ENCODE measurements at regions not wholly inside any gene's neighbourhood (a gene's known extent, or its start where the extent isn't known, plus 50 kb on each side); places are given as distances from the start of the nearest gene placed in this dataset.

DNA sequence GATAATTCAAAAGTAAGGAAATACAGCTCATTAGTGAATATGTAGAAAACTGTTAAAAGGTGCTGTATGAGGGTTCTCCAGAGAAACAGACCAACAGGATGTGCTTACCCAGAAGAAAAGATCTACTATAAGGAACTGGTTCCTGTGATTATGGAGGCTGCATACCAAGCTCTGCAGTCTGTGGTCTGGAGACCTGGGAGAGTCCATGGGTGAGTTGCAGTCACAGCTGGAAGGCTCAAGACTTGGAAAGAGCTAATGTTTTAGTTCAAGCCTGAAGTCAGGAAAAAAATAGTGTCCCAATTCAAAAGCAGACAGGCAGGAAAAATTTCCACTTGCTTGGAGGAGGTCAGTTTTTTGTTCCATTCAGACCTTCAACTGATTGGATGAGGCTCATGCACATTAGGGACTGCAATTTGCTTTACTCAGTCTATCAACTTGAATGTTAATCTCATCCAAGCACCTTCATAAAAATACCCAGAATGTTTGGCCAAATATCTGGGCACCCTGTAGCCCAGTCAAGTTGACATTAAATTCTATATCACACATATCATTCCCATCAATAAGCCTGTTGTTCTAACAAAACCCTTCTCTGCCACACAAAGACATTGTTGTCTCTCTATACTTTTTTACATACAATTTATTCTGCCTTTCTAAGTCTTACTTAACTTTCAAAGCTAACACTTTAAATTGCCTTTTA lies 197.9 kb upstream of the KLF6 start:
- DNase-seq (ENCODE audit: extremely low read depth in 1 of 2, low read depth in 1 of 2), result no peak

DNA sequence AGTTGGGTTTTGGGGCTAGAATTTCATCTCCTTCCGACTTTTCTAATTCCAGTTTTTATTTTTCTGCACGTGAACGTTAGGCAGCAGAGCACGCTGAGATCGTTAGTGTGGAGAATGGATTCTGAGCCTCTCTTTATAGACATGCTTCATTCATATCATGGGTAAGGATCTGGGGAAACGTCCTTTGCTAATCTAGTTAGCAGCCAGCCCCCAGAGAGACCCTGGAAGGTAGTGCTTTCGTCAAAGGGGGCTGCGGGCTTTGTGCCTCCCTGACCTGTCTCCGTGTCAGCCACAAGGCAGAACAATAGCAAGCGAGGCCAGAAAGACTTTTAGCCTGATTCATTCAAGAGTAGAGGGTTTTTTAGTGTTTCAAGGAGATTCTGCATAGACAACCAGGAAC lies 196.3 kb upstream of the KLF6 start:
- DNase-seq (ENCODE audit: extremely low read depth in 1 of 2, low read depth in 1 of 2), result no peak

GRCh38 chr10:3980660-3981059 lies 195.7 kb upstream of the KLF6 start:
- DNase-seq (ENCODE audit: extremely low read depth in 1 of 2, low read depth in 1 of 2), result no peak

DNA sequence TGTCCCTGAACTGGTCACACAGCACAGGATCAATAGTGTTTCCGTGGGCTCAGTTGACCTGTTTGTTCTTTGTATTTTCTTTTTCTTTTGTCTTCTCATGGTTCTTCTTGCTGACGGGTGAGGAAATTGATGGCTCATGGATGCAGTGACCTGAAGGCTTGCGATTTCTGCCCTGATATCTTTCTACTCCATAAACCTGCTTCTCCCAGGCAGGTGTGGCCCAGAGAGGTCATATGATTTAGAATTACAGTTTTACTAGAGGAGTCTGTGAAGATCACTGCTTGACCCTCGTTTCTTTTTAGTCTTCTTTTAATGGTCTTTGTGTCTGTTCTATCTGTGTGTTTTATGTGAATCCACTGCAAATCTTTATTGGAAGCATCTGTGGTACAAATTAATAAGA lies 195.1 kb upstream of the KLF6 start:
- DNase-seq (ENCODE audit: extremely low read depth in 1 of 2, low read depth in 1 of 2), result no peak

GRCh38 chr10:3978761-3979160 lies 193.8 kb upstream of the KLF6 start:
- DNase-seq (ENCODE audit: extremely low read depth in 1 of 2, low read depth in 1 of 2), result no peak

GRCh38 chr10:3978174-3978573 lies 193.2 kb upstream of the KLF6 start:
- DNase-seq (ENCODE audit: extremely low read depth in 1 of 2, low read depth in 1 of 2), result no peak

DNA sequence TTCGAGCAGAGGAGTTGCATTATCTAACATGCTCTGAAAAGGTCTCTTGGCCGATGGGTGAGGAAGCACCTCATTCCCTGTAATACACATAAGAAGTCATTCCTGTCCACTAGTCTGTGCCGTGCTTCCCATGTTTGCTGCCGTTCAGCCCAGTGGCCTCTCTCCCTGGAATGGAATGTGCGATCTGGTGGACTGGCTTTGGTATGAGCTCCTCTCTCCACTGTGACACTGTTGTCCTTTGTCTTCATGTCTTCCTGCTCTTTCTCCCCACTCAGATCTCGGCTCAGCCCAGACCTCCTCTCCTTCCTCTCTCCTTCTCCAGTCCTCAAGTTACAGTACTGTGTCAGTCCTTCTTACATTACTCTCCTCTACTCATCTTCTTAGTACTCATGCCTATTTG lies 192.8 kb upstream of the KLF6 start:
- DNase-seq (ENCODE audit: extremely low read depth in 1 of 2, low read depth in 1 of 2), result no peak

DNA sequence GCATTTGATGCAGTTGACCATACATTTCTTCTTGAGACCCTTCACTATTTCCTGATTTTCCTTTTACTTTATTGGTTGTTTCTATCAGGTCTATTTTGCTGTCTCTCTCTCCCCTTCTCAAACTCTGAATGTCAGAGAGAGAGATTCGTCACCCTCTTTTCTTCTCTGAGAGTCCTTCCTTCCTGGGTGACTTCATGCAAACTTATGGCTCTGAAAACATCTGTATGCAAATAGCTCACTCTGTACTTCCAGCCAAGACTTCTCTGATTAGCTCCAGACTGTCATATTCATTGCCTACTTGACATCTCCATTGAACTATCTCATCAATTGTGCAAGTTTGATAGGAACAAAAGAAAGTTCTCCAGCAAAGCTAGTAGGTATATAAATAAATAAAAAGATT lies 191.7 kb upstream of the KLF6 start:
- no peak for DNase-seq (ENCODE audit: extremely low read depth in 1 of 2, low read depth in 1 of 2)

GRCh38 chr10:3976171-3976570 lies 191.2 kb upstream of the KLF6 start:
- no peak for DNase-seq (ENCODE audit: extremely low read depth in 1 of 2, low read depth in 1 of 2)

GRCh38 chr10:3975016-3975415 lies 190.0 kb upstream of the KLF6 start:
- no peak for DNase-seq (ENCODE audit: extremely low read depth in 1 of 2, low read depth in 1 of 2)

DNA sequence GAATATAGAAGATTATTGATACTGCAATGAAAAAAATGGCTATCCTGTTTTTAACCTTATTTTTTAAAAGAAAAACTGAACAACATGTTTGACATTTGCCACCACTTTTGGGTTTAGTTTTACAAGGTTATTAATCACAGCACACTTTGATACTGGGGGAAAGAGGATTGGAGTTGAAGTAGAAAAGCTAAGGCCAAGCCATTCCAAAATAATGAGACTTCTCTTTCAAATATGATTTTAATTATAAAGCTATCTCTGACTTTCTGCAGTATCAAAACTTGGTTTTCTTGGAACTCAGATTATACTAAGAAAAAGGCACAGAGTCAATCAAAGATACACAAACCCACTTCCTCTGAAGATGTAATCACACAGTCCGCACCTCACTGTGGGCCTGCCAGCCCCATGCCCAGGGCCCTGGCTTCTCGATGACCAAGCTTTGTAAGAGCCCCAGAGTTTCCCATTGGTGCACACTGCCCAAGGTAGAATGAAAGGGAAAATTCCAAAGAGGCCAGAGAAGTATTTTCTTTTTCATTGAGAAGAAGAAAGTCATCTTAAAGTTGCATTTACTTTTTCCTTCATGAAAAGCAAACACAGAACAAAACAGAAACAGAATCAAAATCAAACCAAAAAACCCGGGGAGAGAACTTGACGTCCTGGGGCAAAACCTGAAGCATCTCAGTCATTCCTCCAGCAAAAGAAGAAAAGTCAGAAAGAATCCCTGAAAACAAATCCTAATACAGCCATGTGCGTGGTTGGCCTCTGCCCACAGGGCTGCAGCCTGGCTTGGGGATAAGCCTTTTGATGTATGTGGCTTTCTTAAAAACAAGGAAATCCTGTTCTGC lies 187.7 kb upstream of the KLF6 start:
- no peak for DNase-seq (ENCODE audit: extremely low read depth in 1 of 2, low read depth in 1 of 2)

- no peak for DNase-seq (ENCODE audit: extremely low read depth in 1 of 2, low read depth in 1 of 2)
Measured at GRCh38 chr10:3971713-3972112, 186.7 kb upstream of the KLF6 start.

- no peak for DNase-seq (ENCODE audit: extremely low read depth in 1 of 2, low read depth in 1 of 2)
Measured at GRCh38 chr10:3969876-3970666, 185.1 kb upstream of the KLF6 start.

- DNase-seq (ENCODE audit: extremely low read depth in 1 of 2, low read depth in 1 of 2), result no peak
Measured at GRCh38 chr10:3968727-3969126, 183.7 kb upstream of the KLF6 start.

DNA sequence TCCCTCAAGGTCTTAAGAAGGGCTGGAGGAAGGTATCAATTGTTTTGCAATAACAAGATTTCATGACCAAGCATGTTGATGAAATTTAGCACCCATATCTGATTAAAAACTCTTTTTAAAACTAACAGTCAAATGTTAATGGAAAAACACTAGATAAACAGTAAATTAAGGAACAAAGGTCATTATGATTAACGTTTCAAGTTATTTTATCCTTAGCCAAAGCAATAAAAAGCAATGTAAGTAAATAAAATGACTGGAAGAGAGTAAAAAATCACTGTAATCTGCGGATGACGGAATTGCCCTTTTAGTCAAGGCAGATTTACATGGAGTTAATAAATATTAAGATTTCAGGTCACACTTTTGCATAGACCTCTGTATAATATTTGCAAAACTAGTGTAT lies 179.5 kb upstream of the KLF6 start:
- DNase-seq (ENCODE audit: extremely low read depth in 1 of 2, low read depth in 1 of 2), result no peak

DNA sequence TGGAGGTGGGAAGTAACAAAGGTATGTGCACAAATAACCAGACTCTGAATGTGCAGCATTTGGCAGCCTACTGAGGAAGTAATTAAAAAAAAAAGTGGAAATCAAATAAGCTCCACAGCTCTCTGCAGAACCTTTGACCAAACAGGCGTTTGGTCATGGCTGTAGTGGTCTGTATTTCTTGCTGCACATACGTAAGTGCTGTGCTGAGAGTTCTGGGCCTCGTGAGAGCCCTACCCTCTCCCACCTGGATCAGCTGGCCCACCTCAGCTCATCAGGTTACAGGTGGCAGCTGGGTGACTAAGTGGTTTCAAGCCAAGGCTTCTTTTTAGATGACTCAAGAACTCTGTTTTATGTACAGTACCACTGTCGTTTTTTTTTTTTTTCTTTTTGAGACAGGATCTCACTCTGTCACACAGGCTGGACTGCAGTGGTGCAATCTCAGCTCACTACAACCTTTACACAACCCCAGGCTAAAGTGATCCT lies 178.2 kb upstream of the KLF6 start:
- no peak for DNase-seq (ENCODE audit: extremely low read depth in 1 of 2, low read depth in 1 of 2)

- DNase-seq (ENCODE audit: extremely low read depth in 1 of 2, low read depth in 1 of 2), result peak in 1 of 2 donors; percentile 26
Measured at GRCh38 chr10:3961082-3961481, 176.1 kb upstream of the KLF6 start.

GRCh38 chr10:3960496-3960895 lies 175.5 kb upstream of the KLF6 start:
- DNase-seq (ENCODE audit: extremely low read depth in 1 of 2, low read depth in 1 of 2), result no peak

DNA sequence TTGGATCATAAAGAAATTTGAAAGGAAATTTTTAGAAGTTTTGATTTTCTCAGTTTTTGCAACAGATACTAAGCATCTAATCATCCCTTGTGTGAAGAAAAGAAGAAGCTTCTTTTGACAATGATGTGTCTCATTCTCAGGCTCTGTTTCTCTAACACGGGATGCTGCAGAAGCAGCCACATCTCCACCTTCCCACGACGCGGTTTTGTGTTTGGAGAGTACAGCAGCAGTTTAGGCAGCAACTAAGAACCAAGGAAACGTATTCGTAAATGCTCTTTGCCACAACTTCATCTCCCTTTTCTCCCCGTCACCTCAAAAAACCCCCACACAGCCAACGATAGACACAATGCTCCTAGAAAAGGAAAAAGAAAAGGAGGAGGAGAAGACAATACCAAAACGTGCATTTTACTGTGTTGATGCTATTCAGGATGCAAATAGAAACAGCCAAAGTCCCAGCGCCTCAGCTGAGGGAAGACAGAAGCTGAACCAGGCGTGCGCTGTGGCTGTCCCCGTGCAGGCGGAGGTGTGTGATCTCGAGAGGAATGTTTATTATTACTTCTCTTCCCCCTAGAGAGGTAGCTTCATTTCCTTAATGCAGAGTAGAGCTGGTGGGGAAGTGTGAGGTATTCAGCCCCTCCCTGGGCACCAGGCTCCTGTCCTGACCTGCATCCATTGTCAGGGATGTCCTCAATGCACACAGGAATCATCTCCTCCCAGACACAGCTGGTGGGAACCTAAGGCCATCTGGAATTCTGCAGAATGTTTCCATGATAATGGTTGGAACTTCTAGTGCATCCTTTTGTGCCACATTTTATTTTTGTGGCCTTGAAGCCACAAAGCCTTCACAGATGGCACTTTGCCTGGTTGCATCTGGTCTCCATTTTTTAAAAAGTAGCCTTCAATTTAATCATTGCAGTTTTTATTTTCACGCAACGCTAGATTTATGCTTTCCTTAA lies 174.6 kb upstream of the KLF6 start:
- DNase-seq (ENCODE audit: extremely low read depth in 1 of 2, low read depth in 1 of 2), result no peak

DNA sequence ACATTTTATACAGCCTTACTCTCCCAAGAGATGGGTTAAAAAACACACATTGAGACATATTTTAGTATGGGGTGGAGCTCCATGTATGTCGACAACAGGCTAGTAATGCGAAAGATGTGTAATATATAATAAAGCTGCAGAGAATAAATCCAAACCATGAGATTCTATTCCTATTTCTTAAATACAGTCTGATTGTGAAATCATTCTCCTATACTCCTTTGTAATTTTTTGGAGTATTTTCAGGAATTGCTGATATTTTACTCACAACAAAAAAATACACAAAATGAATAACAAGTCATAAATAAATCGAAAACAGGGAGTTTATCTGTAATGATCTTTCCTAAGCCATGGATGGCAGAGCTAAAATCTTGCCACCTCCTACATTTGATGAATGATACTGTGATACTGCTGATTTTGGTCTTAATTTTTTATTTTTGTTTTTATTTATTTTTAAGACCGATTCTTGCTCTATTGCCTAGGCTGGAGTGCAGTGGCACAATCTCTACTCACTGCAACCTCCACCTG lies 173.5 kb upstream of the KLF6 start:
- DNase-seq (ENCODE audit: extremely low read depth in 1 of 2, low read depth in 1 of 2), result no peak
